ENCODE measurements at regions not wholly inside any gene's neighbourhood (a gene's known extent, or its start where the extent isn't known, plus 50 kb on each side); places are given as distances from the start of the nearest gene placed in this dataset.

GRCh38 chr5:171578829-171579491 is 159.5 kb downstream of the FGF18 start:
- no peak overlapping the region for H3K4me3 ChIP-seq (ENCODE audit: low read depth, low read length)
- TF ChIP-seq CTCF (IDR thresholded peaks at IDR 0.05; ENCODE audit: insufficient read depth, low read depth, low read length) = no peak
- peak; percentile 3 for DNase-seq (ENCODE audit: low read depth)

GRCh38 chr5:171579976-171580411 is 160.5 kb downstream of the FGF18 start:
- H3K4me3 ChIP-seq (ENCODE audit: low read depth, low read length) = no peak overlapping the region
- TF ChIP-seq CTCF (IDR thresholded peaks at IDR 0.05; ENCODE audit: insufficient read depth, low read depth, low read length) = no peak
- peak; percentile 20 for DNase-seq (ENCODE audit: low read depth)

GRCh38 chr5:171580502-171581265 is 161.2 kb downstream of the FGF18 start:
- TF ChIP-seq CTCF (IDR thresholded peaks at IDR 0.05; ENCODE audit: insufficient read depth, low read depth, low read length) = no peak
- peak; percentile 21 for DNase-seq (ENCODE audit: low read depth)
- no peak overlapping the region for H3K4me3 ChIP-seq (ENCODE audit: low read depth, low read length)

- no peak overlapping the region for H3K4me3 ChIP-seq (ENCODE audit: low read depth, low read length)
- no peak for DNase-seq (ENCODE audit: low read depth)
- TF ChIP-seq CTCF (IDR thresholded peaks at IDR 0.05; ENCODE audit: insufficient read depth, low read depth, low read length) = no peak
Observed at GRCh38 chr5:171581781-171582180, 162.3 kb downstream of the FGF18 start.

GRCh38 chr5:171582849-171583248 is 163.4 kb downstream of the FGF18 start:
- no peak for DNase-seq (ENCODE audit: low read depth)
- no peak for TF ChIP-seq CTCF (IDR thresholded peaks at IDR 0.05; ENCODE audit: insufficient read depth, low read depth, low read length)
- H3K4me3 ChIP-seq (ENCODE audit: low read depth, low read length) = no peak overlapping the region

GRCh38 chr5:171585981-171586380 is 166.5 kb downstream of the FGF18 start:
- no peak overlapping the region for H3K4me3 ChIP-seq (ENCODE audit: low read depth, low read length)
- TF ChIP-seq CTCF (IDR thresholded peaks at IDR 0.05; ENCODE audit: insufficient read depth, low read depth, low read length) = no peak
- DNase-seq (ENCODE audit: low read depth) = no peak
